ENCODE measurements at regions not wholly inside any gene's neighbourhood (a gene's known extent, or its start where the extent isn't known, plus 50 kb on each side); places are given as distances from the start of the nearest gene placed in this dataset.

GRCh38 chr5:155380480-155380879 lies 366.9 kb downstream of the KIF4B start:
- DNase-seq (ENCODE audit: low read depth in 1 of 2, low spot score in 1 of 2) (no peak), FAIRE-seq (no peak), ATAC-seq (no peak)
- no peaks in the 10 kb centered on the region for H3K9me3 ChIP-seq
- no peaks in the 10 kb centered on the region for H3K4me1 ChIP-seq
- H3K4me3 ChIP-seq, result no peak overlapping the region
- H3K4me2 ChIP-seq, result no peak overlapping the region
- TF ChIP-seq BHLHE40 (IDR thresholded peaks at IDR 0.05; ENCODE audit: low read depth, low read length), result no peak
- no peak for TF ChIP-seq SREBF2 (IDR thresholded peaks at IDR 0.05)
- no peak for TF ChIP-seq CEBPB (IDR thresholded peaks at IDR 0.05)
- TF ChIP-seq HOXA7 (CRISPR knock-in tag; IDR thresholded peaks at IDR 0.05), result no peak
- TF ChIP-seq RNF2 (IDR thresholded peaks at IDR 0.05; ENCODE audit: borderline replicate concordance, low read depth), result no peak
- TF ChIP-seq PHF8 (IDR thresholded peaks at IDR 0.05; ENCODE audit: borderline replicate concordance, low read depth), result no peak
- no peak for TF ChIP-seq SMC3 (IDR thresholded peaks at IDR 0.05)
- no peak for TF ChIP-seq MAX (IDR thresholded peaks at IDR 0.05)
- no peak for TF ChIP-seq ZNF302 (CRISPR knock-in tag; IDR thresholded peaks at IDR 0.05)
- no peak for TF ChIP-seq HDAC2 (IDR thresholded peaks at IDR 0.05)
- TF ChIP-seq TFCP2L1 (CRISPR knock-in tag; IDR thresholded peaks at IDR 0.05), result no peak
- no peak for TF ChIP-seq NFE2L2 (conservative IDR thresholded peaks at IDR 0.05; ENCODE audit: low read length)
- TF ChIP-seq NR3C1 (IDR thresholded peaks at IDR 0.05), result no peak
- ChIA-PET POLR2A (no interaction called here), CTCF (interaction anchor here (0.7 kb wide), 1 partner anchor 1976 kb away, joined by 3 read pairs; no protein-coding TSS in a partner anchor)
- no peak overlapping the region for H3K27ac ChIP-seq
- 47% methylated on average over 3 of the region's 3 CpGs for WGBS (ENCODE audit: missing lambda C conversion rate)

DNA sequence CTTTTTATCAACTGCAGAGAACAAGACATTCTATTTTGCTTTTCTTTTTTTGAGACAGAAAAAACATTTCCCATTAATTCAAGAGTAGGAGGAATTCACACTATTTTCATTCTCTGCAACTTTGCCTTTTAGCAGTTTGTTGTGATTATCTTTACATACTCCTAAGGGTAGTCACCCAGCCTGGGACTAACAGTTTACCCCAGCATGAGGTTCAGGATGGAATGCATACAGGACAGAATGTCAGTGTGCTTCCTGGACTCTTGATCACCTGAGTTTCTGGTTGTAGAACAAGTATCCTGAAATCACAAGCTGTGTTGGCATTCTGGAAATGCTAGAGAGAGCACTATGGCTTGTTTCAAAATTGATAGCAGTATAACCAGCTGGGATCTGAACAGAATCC lies 368.1 kb downstream of the KIF4B start:
- CTCF ChIA-PET, result no interaction called here
- no peak for ATAC-seq

More for the DNA sequence above, 368.1 kb downstream of the KIF4B start:
- H3K4me3 ChIP-seq, result no peak overlapping the region
- DNase-seq (ENCODE audit: low read depth in 1 of 2, low spot score in 1 of 2) (no peak), FAIRE-seq (no peak)
- H3K9me3 ChIP-seq, result no peaks in the 10 kb centered on the region
- H3K27ac ChIP-seq, result no peak overlapping the region
- no peak for TF ChIP-seq PBX3 (IDR thresholded peaks at IDR 0.05)
- TF ChIP-seq MYC (IDR thresholded peaks at IDR 0.05; ENCODE audit: borderline replicate concordance, low read length), result no peak
- TF ChIP-seq MAX (IDR thresholded peaks at IDR 0.05), result no peak
- no peak for TF ChIP-seq ELK1 (IDR thresholded peaks at IDR 0.05; ENCODE audit: low read depth, low read length)
- no peak for TF ChIP-seq CHD4 (IDR thresholded peaks at IDR 0.05; ENCODE audit: borderline replicate concordance)
- no peak for TF ChIP-seq SMC3 (IDR thresholded peaks at IDR 0.05)
- TF ChIP-seq NFE2L2 (conservative IDR thresholded peaks at IDR 0.05; ENCODE audit: low read length), result no peak
- no peak for TF ChIP-seq ZSCAN20 (CRISPR knock-in tag; IDR thresholded peaks at IDR 0.05)
- no peak for TF ChIP-seq EP300 (IDR thresholded peaks at IDR 0.05)
- no peak for TF ChIP-seq CBX8 (IDR thresholded peaks at IDR 0.05)
- no peak for TF ChIP-seq SREBF2 (IDR thresholded peaks at IDR 0.05)
- no peak for TF ChIP-seq PHF8 (IDR thresholded peaks at IDR 0.05; ENCODE audit: borderline replicate concordance, low read depth)
- TF ChIP-seq, protein P1, sequence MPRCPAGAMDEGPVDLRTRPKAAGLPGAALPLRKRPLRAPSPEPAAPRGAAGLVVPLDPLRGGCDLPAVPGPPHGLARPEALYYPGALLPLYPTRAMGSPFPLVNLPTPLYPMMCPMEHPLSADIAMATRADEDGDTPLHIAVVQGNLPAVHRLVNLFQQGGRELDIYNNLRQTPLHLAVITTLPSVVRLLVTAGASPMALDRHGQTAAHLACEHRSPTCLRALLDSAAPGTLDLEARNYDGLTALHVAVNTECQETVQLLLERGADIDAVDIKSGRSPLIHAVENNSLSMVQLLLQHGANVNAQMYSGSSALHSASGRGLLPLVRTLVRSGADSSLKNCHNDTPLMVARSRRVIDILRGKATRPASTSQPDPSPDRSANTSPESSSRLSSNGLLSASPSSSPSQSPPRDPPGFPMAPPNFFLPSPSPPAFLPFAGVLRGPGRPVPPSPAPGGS (IDR thresholded peaks at IDR 0.05), result no peak
- no peak for TF ChIP-seq HEYL (CRISPR knock-in tag; IDR thresholded peaks at IDR 0.05)
- POLR2A ChIA-PET, result no interaction called here
- no peaks in the 10 kb centered on the region for H3K4me1 ChIP-seq
- no peak overlapping the region for H3K4me2 ChIP-seq

Data from A549 (cell line).